GM21367 (cell line): ENCODE measurements at regions not wholly inside any gene's neighbourhood (a gene's known extent, or its start where the extent isn't known, plus 50 kb on each side); places are given as distances from the start of the nearest gene placed in this dataset.

Experiments
- ATAC-seq: cut with Tn5 transposase; IDR thresholded peaks from one replicate; pipeline ENCODE4 v1.9.1; 2021; ENCODE audit not compliant: unreplicated experiment

GRCh38 chr3:189455009-189455408 lies 176.2 kb upstream of the TP63 start:
- no peak for ATAC-seq

- no peak for ATAC-seq
These were observed 175.4 kb upstream of the TP63 start for GRCh38 chr3:189455641-189456417.

GRCh38 chr3:189457201-189457607 lies 174.0 kb upstream of the TP63 start:
- ATAC-seq, result no peak

DNA sequence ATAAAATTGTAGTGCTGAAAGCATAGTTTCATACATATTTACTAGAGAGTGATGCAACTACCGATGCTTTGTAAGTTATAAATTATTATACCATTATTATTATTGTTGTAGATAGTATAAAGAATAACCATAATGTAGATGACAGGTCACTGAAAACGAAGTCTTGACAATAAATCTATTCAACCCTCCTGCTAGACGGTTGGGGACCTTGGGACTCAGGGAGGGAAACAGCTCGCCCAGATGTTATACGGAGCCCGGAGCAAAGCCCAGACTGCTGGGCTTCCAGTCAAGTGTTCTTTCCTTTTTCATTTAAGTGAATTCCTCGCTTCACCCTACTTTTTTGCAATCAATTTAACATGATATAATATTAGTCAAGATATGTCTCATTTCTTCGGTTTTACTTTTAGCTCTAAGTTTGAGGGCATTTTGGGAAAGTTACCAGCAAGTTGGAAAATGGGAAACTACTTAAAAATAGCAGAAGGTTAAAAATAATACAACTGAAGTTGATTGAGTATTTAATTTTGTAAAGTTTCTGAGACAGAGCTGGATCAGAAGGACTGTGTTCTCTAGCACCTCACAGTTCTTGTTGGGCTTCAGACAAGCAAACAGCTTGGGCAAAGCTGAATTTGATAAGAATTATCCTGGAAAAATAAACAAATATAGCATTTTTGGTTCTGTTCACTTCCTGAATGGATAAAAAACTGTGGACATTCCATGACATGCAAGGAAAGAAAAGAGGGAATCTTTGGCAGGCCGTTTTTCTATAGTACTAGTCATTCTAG lies 173.4 kb upstream of the TP63 start:
- ATAC-seq, result no peak

DNA sequence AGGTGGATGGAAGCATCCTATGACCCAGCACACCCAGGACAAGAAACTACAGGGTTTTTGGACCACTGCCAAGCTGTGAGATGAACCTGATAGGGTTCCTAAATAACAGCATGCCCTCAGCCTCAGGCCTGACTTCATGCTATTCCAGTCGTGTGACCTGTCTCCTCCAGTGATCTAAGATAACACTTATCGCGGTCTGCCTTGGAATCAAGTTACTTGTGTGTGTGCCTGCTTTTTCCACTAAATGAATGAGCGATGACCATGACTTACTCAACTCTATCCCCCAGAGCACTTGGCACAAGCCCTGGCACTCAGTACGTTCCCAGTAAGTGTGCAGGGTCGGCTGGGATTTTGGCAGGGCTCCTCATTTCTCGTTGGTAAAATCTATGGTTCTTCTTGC lies 172.7 kb upstream of the TP63 start:
- ATAC-seq, result no peak

DNA sequence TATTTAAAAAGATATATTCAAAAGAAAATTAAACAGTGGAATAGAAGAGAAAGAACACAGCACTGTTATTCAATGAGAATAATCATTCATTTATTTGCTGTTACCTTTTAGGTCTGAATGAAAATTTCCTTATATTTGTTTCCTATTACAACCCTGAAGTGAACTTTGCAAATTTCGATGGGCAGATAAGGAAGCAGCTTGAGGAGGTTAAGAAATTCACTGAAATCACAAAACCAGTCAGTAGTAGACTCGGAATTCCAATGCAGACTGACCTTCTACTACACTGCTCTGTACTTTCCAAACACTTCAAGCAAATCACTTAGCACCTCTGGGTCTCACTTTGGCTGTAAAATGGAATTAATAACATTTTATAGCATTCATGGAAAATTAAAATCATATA lies 172.0 kb upstream of the TP63 start:
- ATAC-seq, result no peak

DNA sequence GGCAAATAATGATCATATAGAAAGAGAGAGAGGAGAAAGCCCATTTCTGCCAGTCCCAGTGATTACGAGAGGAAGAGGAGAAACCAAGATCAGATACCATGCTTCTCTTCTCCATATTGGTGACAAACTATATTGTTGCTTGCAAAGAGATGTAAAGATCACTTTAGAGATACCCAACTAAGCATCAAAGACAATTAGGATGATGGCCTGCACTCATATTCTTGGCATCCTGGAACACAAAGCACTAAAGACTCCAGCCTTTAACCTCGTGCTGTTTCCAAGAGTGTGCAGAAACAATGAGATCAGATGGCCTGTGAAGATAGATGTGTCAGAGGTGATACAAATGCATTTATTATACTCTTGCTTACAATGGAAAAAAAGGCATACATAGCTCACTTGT lies 170.7 kb upstream of the TP63 start:
- no peak for ATAC-seq

- ATAC-seq, result no peak
These were observed 166.4 kb upstream of the TP63 start for GRCh38 chr3:189464799-189465198.

DNA sequence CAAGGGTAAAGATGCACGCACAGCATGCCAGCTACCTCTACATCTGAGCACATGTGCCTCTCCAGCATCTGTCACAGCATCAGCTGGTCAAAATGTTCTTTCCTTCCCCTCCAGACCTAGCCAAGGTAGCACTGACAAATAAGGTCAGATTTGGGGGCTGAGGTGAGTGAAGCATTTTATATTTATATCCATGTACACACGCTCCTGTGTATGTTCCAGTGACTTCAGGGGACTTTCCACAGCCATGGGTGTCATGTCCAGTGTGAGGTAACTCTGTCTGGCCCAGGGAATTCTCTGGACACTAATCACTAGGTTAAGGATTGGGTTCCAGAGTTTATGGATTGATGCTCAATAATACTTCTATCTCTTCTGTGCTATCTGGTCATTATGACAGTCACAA lies 165.2 kb upstream of the TP63 start:
- no peak for ATAC-seq

DNA sequence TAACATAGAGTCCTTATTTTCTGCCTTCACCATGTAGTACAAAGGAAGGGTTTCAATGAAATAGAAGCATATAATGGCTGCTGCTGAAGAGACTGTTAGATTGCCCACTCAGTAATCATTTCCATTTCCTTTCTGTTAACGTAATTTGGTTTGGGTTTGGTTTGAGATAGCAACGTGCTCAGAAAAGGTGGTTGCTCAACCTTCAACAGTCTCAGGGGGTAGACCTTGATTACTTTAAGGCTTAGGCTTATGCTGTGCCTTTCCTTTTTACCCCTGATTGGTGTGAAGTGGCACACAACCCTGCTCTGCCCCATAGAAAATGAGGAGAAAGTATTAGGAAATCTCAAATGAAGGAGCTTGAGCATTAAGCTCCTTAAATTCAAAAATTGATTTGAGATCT lies 163.7 kb upstream of the TP63 start:
- no peak for ATAC-seq

- no peak for ATAC-seq
These were observed 156.2 kb upstream of the TP63 start for GRCh38 chr3:189474944-189475343.

DNA sequence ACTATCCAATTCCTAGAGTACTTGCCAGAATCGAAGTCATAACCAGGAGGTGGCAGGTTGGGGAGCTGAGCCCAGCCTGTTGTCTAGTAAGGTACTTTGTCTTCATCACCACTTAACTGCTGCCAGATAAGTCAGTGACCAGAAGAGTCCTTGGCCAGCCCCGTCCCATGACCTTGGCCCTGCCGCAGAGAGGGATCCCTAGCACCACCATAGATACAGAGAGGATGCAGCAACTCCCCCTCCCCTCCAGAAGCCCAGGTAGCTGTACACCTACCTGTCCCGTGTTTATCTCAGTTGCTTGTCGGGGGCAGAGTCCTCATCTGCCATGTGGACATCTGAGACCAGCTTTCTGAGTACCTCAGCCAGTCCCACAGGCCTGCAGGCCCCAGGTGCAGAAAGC lies 153.6 kb upstream of the TP63 start:
- no peak for ATAC-seq

- no peak for ATAC-seq
These were observed 144.6 kb upstream of the TP63 start for GRCh38 chr3:189486556-189486955.

DNA sequence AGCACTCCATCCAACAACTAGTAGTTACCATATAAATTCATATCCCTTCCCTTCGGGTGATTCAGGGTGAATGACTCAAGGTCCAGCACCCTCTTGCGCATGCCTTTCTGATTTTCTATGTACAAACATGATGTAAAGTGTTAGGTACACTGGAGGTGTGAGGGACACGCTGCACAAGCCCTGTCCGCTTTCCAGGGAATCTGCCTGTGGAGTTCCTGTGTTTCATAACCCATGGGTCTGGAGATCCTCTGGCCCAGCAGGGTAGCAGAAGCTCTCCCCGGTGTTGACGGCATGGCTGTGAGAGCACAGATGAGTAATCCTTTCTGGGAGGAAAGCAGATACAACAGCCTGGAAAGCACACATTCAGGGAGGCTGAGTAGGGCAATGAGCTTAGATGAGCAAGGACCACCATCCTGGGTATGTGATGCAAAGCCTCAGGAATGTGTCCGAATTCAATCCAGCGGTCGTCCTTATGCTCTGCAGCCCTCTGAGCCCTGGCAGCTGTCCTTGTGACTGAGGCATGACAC lies 142.9 kb upstream of the TP63 start:
- no peak for ATAC-seq

DNA sequence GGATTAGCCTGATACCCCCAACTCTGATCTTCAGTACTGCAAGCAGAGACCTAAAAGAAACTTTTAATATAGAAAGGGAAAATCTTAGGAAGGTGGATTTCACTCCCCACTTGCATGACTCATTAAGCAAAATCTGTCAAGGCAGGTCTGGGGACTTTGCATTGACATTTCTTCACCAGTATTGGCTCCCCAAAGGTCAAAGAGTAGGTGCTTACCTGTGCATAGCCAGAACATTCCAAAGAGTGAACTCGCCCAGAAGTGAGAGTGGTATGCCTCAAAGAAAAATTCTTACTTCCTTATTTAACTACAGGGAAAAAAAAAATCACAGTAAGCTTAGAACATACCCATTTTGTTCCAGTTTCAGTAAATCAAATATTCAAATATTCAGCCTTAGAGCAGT lies 140.9 kb upstream of the TP63 start:
- ATAC-seq, result no peak

DNA sequence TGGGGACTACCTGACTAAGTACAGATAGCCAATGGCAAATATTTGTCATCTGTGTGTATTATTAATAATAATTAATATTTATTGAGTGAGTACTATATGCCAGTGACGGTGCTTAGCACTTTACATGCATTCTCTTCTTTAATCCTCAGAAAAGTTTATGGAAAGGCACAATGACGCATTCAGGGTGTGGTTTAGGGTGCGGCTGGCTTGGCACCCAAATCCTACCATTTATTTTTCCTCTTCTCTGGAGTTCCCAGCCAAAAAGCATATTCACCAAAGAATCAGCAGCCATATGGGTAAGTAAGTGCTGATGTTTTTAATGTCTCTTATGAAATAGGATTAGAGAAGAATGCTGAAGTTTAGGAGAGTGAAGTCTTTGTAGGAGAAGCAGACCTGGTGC lies 140.4 kb upstream of the TP63 start:
- ATAC-seq, result no peak

GRCh38 chr3:189491831-189492230 lies 139.4 kb upstream of the TP63 start:
- ATAC-seq, result no peak

GRCh38 chr3:189493271-189493670 lies 137.9 kb upstream of the TP63 start:
- no peak for ATAC-seq

GRCh38 chr3:189494632-189495031 lies 136.6 kb upstream of the TP63 start:
- no peak for ATAC-seq

DNA sequence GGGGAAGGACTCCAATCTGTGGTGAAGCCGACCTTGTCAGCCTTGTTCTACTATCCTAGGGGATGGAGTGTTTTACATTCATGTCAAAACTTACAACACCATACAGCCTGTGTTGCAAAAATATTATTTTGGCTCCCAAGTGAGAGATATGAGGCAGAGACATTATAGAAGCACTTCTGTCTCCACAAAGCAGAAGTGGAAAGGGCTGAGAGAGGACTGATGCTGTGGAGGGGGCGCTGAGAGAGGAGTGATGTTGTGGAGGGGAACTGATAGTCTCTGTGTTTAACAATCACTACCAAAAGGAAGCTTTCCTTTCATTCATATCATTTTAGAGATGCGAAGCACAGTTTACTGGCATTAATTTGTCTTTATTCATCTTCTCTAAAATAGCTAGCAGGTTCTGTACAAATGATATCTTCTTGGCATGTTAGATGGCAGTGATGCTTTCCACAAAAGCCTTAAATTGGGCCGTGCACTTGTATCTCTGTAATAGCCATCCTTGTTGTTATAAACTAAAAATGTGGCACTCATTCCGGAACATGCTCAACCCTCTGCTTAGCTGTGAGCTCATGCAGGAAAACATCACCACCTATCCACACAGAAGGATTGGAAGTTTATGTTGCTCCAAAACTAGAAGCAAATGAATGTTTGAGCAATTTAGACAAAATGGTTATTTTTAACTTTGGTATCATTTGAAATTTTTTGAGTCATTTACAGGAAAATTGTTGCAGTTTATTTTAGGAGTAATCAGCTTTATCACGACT lies 134.6 kb upstream of the TP63 start:
- ATAC-seq, result no peak

DNA sequence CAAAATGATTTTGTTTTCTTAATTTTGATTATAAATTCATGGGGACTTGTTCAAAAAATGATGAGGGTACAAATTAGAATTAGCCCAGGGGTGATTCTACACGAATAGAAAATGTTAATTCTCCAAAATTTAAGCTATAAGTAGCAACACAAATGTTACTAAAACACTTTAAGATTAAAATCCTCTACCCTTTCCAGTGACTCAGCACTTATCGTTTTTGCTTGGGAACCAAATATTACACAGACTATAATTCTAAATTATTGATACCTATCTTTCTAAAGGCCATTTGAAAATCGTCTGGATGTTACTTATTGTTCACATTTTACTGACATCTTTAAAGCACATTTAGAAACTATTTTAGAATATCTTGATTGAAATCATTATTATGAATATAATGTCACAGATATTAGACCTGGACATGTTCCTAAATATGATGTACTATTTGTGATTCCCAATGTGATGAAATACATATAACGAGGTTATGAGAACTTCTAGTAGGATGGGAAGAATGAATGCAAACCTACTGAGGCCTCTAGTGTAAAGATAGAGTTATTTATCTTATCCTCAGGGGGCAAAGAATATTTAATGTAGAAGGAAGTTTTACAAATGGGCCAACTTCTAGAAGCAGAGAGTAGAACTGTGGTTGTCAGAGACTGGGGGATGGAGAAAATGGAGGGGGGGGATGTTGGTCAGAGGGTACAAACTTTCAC lies 132.0 kb upstream of the TP63 start:
- no peak for ATAC-seq
